ENCODE measurements at regions not wholly inside any gene's neighbourhood (a gene's known extent, or its start where the extent isn't known, plus 50 kb on each side); places are given as distances from the start of the nearest gene placed in this dataset.

- no peaks in the 10 kb centered on the region for H3K9me3 Mint-ChIP-seq (ENCODE audit: unreplicated experiment)
- no peaks in the 10 kb centered on the region for H3K27me3 Mint-ChIP-seq (ENCODE audit: unreplicated experiment)
- H3K36me3 Mint-ChIP-seq (ENCODE audit: unreplicated experiment) = no peaks in the 10 kb centered on the region
- H3K4me1 Mint-ChIP-seq (ENCODE audit: unreplicated experiment) = no peaks in the 10 kb centered on the region
- no peak overlapping the region for H3K27ac Mint-ChIP-seq (ENCODE audit: unreplicated experiment)
- no peak overlapping the region for H3K4me3 Mint-ChIP-seq (ENCODE audit: unreplicated experiment)
- no peak for TF ChIP-seq CTCF (IDR thresholded peaks at IDR 0.05)
- DNase-seq (ENCODE audit: extremely low spot score, unreplicated experiment) = no peak
Measured at GRCh38 chr1:163877016-163877415, 555.3 kb downstream of the NUF2 start.

GRCh38 chr1:163885510-163885909, 563.8 kb downstream of the NUF2 start:
- no peak for DNase-seq (ENCODE audit: extremely low spot score, unreplicated experiment)
- H3K27ac Mint-ChIP-seq (ENCODE audit: unreplicated experiment) = no peak overlapping the region
- H3K4me1 Mint-ChIP-seq (ENCODE audit: unreplicated experiment) = no peaks in the 10 kb centered on the region
- no peaks in the 10 kb centered on the region for H3K9me3 Mint-ChIP-seq (ENCODE audit: unreplicated experiment)
- H3K27me3 Mint-ChIP-seq (ENCODE audit: unreplicated experiment) = no peaks in the 10 kb centered on the region
- H3K36me3 Mint-ChIP-seq (ENCODE audit: unreplicated experiment) = no peaks in the 10 kb centered on the region
- TF ChIP-seq CTCF (IDR thresholded peaks at IDR 0.05) = no peak
- H3K4me3 Mint-ChIP-seq (ENCODE audit: unreplicated experiment) = no peak overlapping the region

GRCh38 chr1:163896001-163896400, 574.2 kb downstream of the NUF2 start:
- H3K4me1 Mint-ChIP-seq (ENCODE audit: unreplicated experiment) = no peaks in the 10 kb centered on the region
- no peak for DNase-seq (ENCODE audit: extremely low spot score, unreplicated experiment)
- H3K36me3 Mint-ChIP-seq (ENCODE audit: unreplicated experiment) = no peaks in the 10 kb centered on the region
- no peak overlapping the region for H3K4me3 Mint-ChIP-seq (ENCODE audit: unreplicated experiment)
- TF ChIP-seq CTCF (IDR thresholded peaks at IDR 0.05) = no peak
- H3K27ac Mint-ChIP-seq (ENCODE audit: unreplicated experiment) = no peak overlapping the region
- no peaks in the 10 kb centered on the region for H3K27me3 Mint-ChIP-seq (ENCODE audit: unreplicated experiment)
- no peaks in the 10 kb centered on the region for H3K9me3 Mint-ChIP-seq (ENCODE audit: unreplicated experiment)

- Mint-ChIP-seq H3K27ac (ENCODE audit: unreplicated experiment) (no peak overlapping the region), H3K9me3 (ENCODE audit: unreplicated experiment) (no peaks in the 10 kb centered on the region), H3K36me3 (ENCODE audit: unreplicated experiment) (no peaks in the 10 kb centered on the region), H3K27me3 (ENCODE audit: unreplicated experiment) (no peaks in the 10 kb centered on the region), H3K4me3 (ENCODE audit: unreplicated experiment) (no peak overlapping the region), H3K4me1 (ENCODE audit: unreplicated experiment) (no peaks in the 10 kb centered on the region)
- no peak for DNase-seq (ENCODE audit: extremely low spot score, unreplicated experiment)
- TF ChIP-seq CTCF (IDR thresholded peaks at IDR 0.05) = no peak
Measured at GRCh38 chr1:163897412-163898155, 575.8 kb downstream of the NUF2 start.

- Mint-ChIP-seq H3K36me3 (ENCODE audit: unreplicated experiment) (no peaks in the 10 kb centered on the region), H3K4me3 (ENCODE audit: unreplicated experiment) (no peak overlapping the region), H3K27ac (ENCODE audit: unreplicated experiment) (no peak overlapping the region), H3K9me3 (ENCODE audit: unreplicated experiment) (peaks cover 16% of the 10 kb centered on the region), H3K4me1 (ENCODE audit: unreplicated experiment) (no peaks in the 10 kb centered on the region), H3K27me3 (ENCODE audit: unreplicated experiment) (no peaks in the 10 kb centered on the region)
- DNase-seq (ENCODE audit: extremely low spot score, unreplicated experiment) = no peak
- no peak for TF ChIP-seq CTCF (IDR thresholded peaks at IDR 0.05)
Measured at GRCh38 chr1:163906283-163906682, 584.5 kb downstream of the NUF2 start.
